BJ (cell line): ENCODE measurements at regions not wholly inside any gene's neighbourhood (a gene's known extent, or its start where the extent isn't known, plus 50 kb on each side); places are given as distances from the start of the nearest gene placed in this dataset. TPM values are rescaled to one million over a fixed set of nuclear protein-coding genes. Genes with fewer than 3 reads are reported as not detected.
"Not testable (repeated sequence)": the region's sequence is repeated elsewhere in the genome, so short reads cannot be mapped to it uniquely, and the experiment has no call there.

ENCODE experiments used
- CTCF ChIA-PET: fragments of 350-600 bp; formaldehyde crosslinking; extraction: SDS; loops from one replicate; lab custom pipeline; 2021; ENCODE audit warnings: antibody characterized with exemption, inconsistent platforms; lab: Yijun Ruan, JAX
- POLR2A ChIA-PET: fragments of 300-600 bp; sonication (Branson Sonifier 250); formaldehyde crosslinking; extraction: SDS; loops from one replicate; lab custom pipeline; 2021; ENCODE audit warnings: antibody characterized with exemption; lab: Charles Lee
- DNase-seq: peaks from one replicate; pipeline ENCODE4 v3.0.0-alpha.2; 2011; ENCODE audit warnings: low read depth
- H3K27me3 ChIP-seq: 2 replicates; pipeline ENCODE4 v1.6.0; 2011; ENCODE audit warnings: low read length; ENCODE audit not compliant: control insufficient read depth, insufficient read depth
- H3K36me3 ChIP-seq: 2 replicates; pipeline ENCODE4 v1.5.1; 2011; ENCODE audit warnings: low read length; ENCODE audit not compliant: control insufficient read depth, insufficient read depth
- H3K4me3 ChIP-seq: 2 replicates; pipeline ENCODE4 v1.5.1; 2011; ENCODE audit warnings: low read depth, mild to moderate bottlenecking, control low read depth, low read length
- CTCF ChIP-seq: IDR thresholded peaks from 2 replicates; pipeline ENCODE4 v1.5.1; 2011; ENCODE audit warnings: low read depth, mild to moderate bottlenecking, control low read depth, inconsistent platforms, low read length, moderate library complexity; ENCODE audit not compliant: insufficient read depth
- small RNA-seq: library from RNA; depleted of rRNA; stranded (forward); fragments of <200 nt; gene quantifications from one replicate; pipeline ENCODE3, GENCODE V24; 2012; ENCODE audit warnings: low replicate concordance, low read depth; ENCODE audit not compliant: insufficient read length

DNA sequence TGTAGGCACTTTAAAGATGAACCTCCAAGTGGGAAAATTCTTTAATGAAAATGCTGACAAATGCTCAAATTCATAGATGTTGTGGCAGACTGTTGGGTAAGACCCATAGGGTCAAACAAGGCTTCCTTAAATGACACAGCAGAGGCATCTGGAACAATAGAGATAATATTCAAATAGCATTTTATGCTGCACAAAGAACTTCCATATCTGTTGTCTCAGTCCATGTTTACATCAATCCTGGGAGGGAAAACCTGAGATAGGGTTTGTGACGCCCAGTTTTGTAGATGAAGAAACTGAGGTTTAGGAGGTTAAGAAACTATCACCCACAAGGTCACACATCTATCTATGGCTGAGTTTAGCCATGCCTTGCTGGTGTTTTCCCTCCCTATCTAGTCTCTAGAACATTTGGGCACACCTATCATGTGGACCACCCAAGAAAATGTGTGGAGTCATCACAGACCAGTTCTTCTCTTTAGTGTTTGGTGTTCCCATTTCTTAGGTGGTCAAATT, 106.4 kb downstream of the EHF start:
- ChIA-PET CTCF (no interaction called here), POLR2A (no interaction called here)
- no peak for DNase-seq
- H3K27me3 ChIP-seq = peaks cover 2% of the 10 kb centered on the region; the same call in 1 of the 2 replicates
- no peak overlapping the region for H3K4me3 ChIP-seq
- TF ChIP-seq CTCF = no peak
- H3K36me3 ChIP-seq = no peaks in the 10 kb centered on the region

GRCh38 chr11:34724973-34725372, 104.1 kb downstream of the EHF start:
- ChIA-PET POLR2A (no interaction called here), CTCF (interaction anchor here (1.8 kb wide), 1 partner anchor 18 kb away, joined by 3 read pairs; no protein-coding TSS in a partner anchor)
- no peak for DNase-seq
- Histone ChIP-seq H3K27me3 (0 out of 2 replicates have a peak, but pooled peaks cover 3% of the 10 kb centered on the region), H3K4me3 (no peak overlapping the region), H3K36me3 (no peaks in the 10 kb centered on the region)
- no peak for TF ChIP-seq CTCF

GRCh38 chr11:34721646-34722045, 100.8 kb downstream of the EHF start:
- DNase-seq = no peak
- POLR2A ChIA-PET = no interaction called here

DNA sequence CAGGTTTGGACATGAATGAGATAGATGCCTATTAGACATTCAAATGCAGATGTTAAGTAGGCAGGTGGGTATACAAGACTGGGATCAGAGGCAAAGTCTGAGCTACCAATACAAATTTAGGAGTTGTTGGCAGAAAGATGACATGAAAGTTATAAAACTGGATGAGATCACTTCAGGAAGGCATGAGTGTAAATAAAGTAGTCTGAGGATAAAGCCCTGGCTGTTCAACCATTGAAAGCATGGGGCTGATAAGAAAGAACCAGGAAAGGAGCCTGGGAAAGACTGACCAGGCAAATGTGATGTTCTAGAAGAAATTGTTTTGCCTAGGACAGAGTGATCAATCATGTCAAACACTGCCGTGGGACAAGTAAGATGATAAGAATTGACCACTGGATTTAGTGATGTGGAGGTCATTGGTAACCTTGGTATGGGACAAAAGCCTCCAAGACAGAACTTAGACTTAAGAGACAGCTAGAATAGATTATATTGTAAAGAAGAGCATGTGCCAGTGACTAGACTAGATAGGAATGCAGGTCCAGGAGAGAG, 98.5 kb downstream of the EHF start:
- H3K4me3 ChIP-seq = no peak overlapping the region
- DNase-seq = no peak
- TF ChIP-seq CTCF = no peak
- POLR2A ChIA-PET = no interaction called here
- H3K27me3 ChIP-seq = peaks cover 3% of the 10 kb centered on the region; the same call in 1 of the 2 replicates
- CTCF ChIA-PET = interaction anchor here (0.7 kb wide), 1 partner anchor 17 kb away, joined by 3 read pairs; no protein-coding TSS in a partner anchor
- H3K36me3 ChIP-seq = no peaks in the 10 kb centered on the region

More at GRCh38 chr11:34721646-34722045, 100.8 kb downstream of the EHF start:
- H3K27me3 ChIP-seq = peaks cover 3% of the 10 kb centered on the region; the same call in 1 of the 2 replicates
- no peak overlapping the region for H3K4me3 ChIP-seq
- CTCF ChIA-PET = no interaction called here
- no peak for TF ChIP-seq CTCF
- no peaks in the 10 kb centered on the region for H3K36me3 ChIP-seq

DNA sequence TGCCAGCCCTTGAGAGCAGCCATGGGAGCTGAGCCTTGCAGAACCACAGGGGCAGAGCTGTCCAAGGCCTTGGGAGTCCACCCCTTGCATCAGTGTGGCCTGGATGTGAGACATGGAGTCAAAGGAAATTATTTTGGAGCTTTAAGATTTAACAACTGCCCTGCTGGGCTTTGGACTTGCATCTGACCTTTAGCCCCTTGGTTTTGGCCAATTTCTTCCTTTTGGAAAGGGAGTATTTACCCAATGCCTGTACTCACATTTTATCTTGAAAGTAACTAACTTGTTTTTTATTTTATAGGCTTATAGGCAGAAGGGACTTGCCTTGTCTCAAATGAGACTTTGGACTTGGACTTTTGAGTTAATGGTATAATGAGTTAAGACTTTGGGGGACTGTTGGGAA, 92.7 kb downstream of the EHF start:
- POLR2A ChIA-PET, DNase-seq, CTCF ChIA-PET, H3K27me3 ChIP-seq, H3K36me3 ChIP-seq, H3K4me3 ChIP-seq: not testable (repeated sequence)

Small RNA genes lying in the stretch of these regions (small RNA-seq; reads per million reads assigned to genes)
- gene AL359999.1 = not detected
